ENCODE measurements at regions not wholly inside any gene's neighbourhood (a gene's known extent, or its start where the extent isn't known, plus 50 kb on each side); places are given as distances from the start of the nearest gene placed in this dataset.

GRCh38 chr1:4975856-4976255 lies 321.4 kb downstream of the AJAP1 start (continued):
- TF ChIP-seq, protein P1, sequence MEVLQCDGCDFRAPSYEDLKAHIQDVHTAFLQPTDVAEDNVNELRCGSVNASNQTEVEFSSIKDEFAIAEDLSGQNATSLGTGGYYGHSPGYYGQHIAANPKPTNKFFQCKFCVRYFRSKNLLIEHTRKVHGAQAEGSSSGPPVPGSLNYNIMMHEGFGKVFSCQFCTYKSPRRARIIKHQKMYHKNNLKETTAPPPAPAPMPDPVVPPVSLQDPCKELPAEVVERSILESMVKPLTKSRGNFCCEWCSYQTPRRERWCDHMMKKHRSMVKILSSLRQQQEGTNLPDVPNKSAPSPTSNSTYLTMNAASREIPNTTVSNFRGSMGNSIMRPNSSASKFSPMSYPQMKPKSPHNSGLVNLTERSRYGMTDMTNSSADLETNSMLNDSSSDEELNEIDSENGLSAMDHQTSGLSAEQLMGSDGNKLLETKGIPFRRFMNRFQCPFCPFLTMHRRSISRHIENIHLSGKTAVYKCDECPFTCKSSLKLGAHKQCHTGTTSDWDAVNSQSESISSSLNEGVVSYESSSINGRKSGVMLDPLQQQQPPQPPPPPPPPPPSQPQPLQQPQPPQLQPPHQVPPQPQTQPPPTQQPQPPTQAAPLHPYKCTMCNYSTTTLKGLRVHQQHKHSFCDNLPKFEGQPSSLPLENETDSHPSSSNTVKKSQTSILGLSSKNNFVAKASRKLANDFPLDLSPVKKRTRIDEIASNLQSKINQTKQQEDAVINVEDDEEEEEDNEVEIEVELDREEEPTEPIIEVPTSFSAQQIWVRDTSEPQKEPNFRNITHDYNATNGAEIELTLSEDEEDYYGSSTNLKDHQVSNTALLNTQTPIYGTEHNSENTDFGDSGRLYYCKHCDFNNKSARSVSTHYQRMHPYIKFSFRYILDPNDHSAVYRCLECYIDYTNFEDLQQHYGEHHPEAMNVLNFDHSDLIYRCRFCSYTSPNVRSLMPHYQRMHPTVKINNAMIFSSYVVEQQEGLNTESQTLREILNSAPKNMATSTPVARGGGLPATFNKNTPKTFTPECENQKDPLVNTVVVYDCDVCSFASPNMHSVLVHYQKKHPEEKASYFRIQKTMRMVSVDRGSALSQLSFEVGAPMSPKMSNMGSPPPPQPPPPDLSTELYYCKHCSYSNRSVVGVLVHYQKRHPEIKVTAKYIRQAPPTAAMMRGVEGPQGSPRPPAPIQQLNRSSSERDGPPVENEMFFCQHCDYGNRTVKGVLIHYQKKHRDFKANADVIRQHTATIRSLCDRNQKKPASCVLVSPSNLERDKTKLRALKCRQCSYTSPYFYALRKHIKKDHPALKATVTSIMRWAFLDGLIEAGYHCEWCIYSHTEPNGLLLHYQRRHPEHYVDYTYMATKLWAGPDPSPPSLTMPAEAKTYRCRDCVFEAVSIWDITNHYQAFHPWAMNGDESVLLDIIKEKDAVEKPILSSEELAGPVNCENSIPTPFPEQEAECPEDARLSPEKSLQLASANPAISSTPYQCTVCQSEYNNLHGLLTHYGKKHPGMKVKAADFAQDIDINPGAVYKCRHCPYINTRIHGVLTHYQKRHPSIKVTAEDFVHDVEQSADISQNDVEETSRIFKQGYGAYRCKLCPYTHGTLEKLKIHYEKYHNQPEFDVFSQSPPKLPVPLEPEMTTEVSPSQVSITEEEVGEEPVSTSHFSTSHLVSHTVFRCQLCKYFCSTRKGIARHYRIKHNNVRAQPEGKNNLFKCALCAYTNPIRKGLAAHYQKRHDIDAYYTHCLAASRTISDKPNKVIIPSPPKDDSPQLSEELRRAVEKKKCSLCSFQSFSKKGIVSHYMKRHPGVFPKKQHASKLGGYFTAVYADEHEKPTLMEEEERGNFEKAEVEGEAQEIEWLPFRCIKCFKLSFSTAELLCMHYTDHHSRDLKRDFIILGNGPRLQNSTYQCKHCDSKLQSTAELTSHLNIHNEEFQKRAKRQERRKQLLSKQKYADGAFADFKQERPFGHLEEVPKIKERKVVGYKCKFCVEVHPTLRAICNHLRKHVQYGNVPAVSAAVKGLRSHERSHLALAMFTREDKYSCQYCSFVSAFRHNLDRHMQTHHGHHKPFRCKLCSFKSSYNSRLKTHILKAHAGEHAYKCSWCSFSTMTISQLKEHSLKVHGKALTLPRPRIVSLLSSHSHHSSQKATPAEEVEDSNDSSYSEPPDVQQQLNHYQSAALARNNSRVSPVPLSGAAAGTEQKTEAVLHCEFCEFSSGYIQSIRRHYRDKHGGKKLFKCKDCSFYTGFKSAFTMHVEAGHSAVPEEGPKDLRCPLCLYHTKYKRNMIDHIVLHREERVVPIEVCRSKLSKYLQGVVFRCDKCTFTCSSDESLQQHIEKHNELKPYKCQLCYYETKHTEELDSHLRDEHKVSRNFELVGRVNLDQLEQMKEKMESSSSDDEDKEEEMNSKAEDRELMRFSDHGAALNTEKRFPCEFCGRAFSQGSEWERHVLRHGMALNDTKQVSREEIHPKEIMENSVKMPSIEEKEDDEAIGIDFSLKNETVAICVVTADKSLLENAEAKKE (CRISPR knock-in tag; IDR thresholded peaks at IDR 0.05) = no peak
- no peak for TF ChIP-seq POLR2AphosphoS5 (IDR thresholded peaks at IDR 0.05; ENCODE audit: low read depth)

GRCh38 chr1:4974981-4975685 lies 320.7 kb downstream of the AJAP1 start:
- H3K4me2 ChIP-seq = no peak overlapping the region
- no peak for ATAC-seq
- Mint-ChIP-seq H3K27me3 (ENCODE audit: insufficient read depth, low read depth, poor library complexity) (no peaks in the 10 kb centered on the region), H3K27ac (no peak overlapping the region), H3K4me3 (no peak overlapping the region), H3K9me3 (peaks cover 6% of the 10 kb centered on the region; the same call in 2 of the 3 replicates), H3K36me3 (ENCODE audit: low read depth) (no peaks in the 10 kb centered on the region), H3K4me1 (peaks cover 3% of the 10 kb centered on the region; the same call in 2 of the 3 replicates)
- H3K36me3 ChIP-seq (ENCODE audit: insufficient read depth) = no peaks in the 10 kb centered on the region
- no peaks in the 10 kb centered on the region for H3K79me2 ChIP-seq (replicated peaks; ENCODE audit: insufficient read depth)
- no peaks in the 10 kb centered on the region for H3K9me2 ChIP-seq (ENCODE audit: insufficient read depth)
- TF ChIP-seq REST (IDR thresholded peaks at IDR 0.05; ENCODE audit: unreplicated experiment) = no peak
- TF ChIP-seq POLR2AphosphoS5 (IDR thresholded peaks at IDR 0.05; ENCODE audit: low read depth) = no peak
- no peak for TF ChIP-seq JUNB (IDR thresholded peaks at IDR 0.05; ENCODE audit: unreplicated experiment)
- no peak for TF ChIP-seq EZH2 (IDR thresholded peaks at IDR 0.05; ENCODE audit: low read depth, unreplicated experiment)
- TF ChIP-seq ZNF331 (CRISPR knock-in tag; IDR thresholded peaks at IDR 0.05; ENCODE audit: low read depth) = no peak
- no peaks in the 10 kb centered on the region for H4K20me1 ChIP-seq (replicated peaks; ENCODE audit: insufficient read depth)
- DNase-seq (ENCODE audit: low spot score) = no peak
- H3K27me3 ChIP-seq (ENCODE audit: insufficient read depth) = no peaks in the 10 kb centered on the region
- H2AFZ ChIP-seq = no peak overlapping the region
- no peak overlapping the region for H3K4me3 ChIP-seq
- H3F3A ChIP-seq (replicated peaks; ENCODE audit: low read depth) = no peaks in the 10 kb centered on the region
- H3K4me1 ChIP-seq (ENCODE audit: insufficient read depth) = no peaks in the 10 kb centered on the region
- no peak overlapping the region for H3K27ac ChIP-seq (ENCODE audit: low read depth)
